ENCODE measurements at regions not wholly inside any gene's neighbourhood (a gene's known extent, or its start where the extent isn't known, plus 50 kb on each side); places are given as distances from the start of the nearest gene placed in this dataset.

- TF ChIP-seq TAF7 (optimal IDR thresholded peaks at IDR 0.05; ENCODE audit: borderline replicate concordance, low read depth, low read length) (no peak), POLR2AphosphoS5 (IDR thresholded peaks at IDR 0.05; ENCODE audit: low read depth, low read length) (no peak)
These were observed 161.3 kb upstream of the GPR12 start (continued) for GRCh38 chr13:26921918-26922317.

All from H1 (cell line).